Esophagus (tissue), 2 donors: ENCODE measurements at regions not wholly inside any gene's neighbourhood (a gene's known extent, or its start where the extent isn't known, plus 50 kb on each side); places are given as distances from the start of the nearest gene placed in this dataset.

Source experiments
- H3K27ac ChIP-seq, 2 donors: one replicate each; pipeline ENCODE4 v1.5.1; 2013; ENCODE audit warnings: low read depth in 2 of 2, mild to moderate bottlenecking in 2 of 2, inconsistent platforms in 1 of 2, low read length in 1 of 2, moderate library complexity in 1 of 2
- H3K27me3 ChIP-seq, 2 donors: one replicate each; pipeline ENCODE4 v1.6.1; 2013; ENCODE audit warnings: low read length in 2 of 2, control low read depth in 1 of 2, mild to moderate bottlenecking in 1 of 2; ENCODE audit not compliant: insufficient read depth in 2 of 2, control insufficient read depth in 1 of 2
- H3K36me3 ChIP-seq, 2 donors: one replicate each; pipeline ENCODE4 v1.6.1; 2013; ENCODE audit warnings: low read length in 1 of 2; ENCODE audit not compliant: control insufficient read depth in 2 of 2, insufficient read depth in 2 of 2
- H3K4me1 ChIP-seq, 2 donors: one replicate each; pipeline ENCODE4 v1.6.1; 2013; ENCODE audit warnings: low read length in 1 of 2; ENCODE audit not compliant: control insufficient read depth in 2 of 2, insufficient read depth in 2 of 2
- H3K4me3 ChIP-seq, 2 donors: one replicate each; pipeline ENCODE4 v1.5.1; 2013; ENCODE audit warnings: low read length in 2 of 2, mild to moderate bottlenecking in 2 of 2, low read depth in 1 of 2, moderate library complexity in 1 of 2
- H3K9me3 ChIP-seq, 2 donors: one replicate each; pipeline ENCODE4 v1.6.1; 2013; ENCODE audit warnings: mild to moderate bottlenecking in 2 of 2, low read depth in 1 of 2, low read length in 1 of 2, moderate library complexity in 1 of 2; ENCODE audit not compliant: control insufficient read depth in 2 of 2, insufficient read depth in 1 of 2
- WGBS, 2 donors: extraction: QIAGEN DNeasy Blood & Tissue Kit; methylation state at CpG; one replicate each; pipeline ENCODE4 v1.1.7; 2013; 5-methylcytosine and 5-hydroxymethylcytosine counted together
- donor health status: healthy with polysubstance abuse.
- donor health status: Bipolar disorder and iron deficiency.

GRCh38 chr16:9406038-9406712, 314.7 kb downstream of the HAPSTR1 start:
- Histone ChIP-seq H3K36me3 (no peaks in the 10 kb centered on the region), H3K27me3 (no peaks in the 10 kb centered on the region), H3K9me3 (no peaks in the 10 kb centered on the region), H3K27ac (no peak overlapping the region), H3K4me1 (peaks cover 0 to 2% of the 10 kb centered on the region in 2 donors), H3K4me3 (no peak overlapping the region)
- 66 to 68% methylated on average over 4 of the region's 4 CpGs for WGBS, 2 donors

- 77 to 85% methylated on average over 6 of the region's 6 CpGs for WGBS, 2 donors
- no peaks in the 10 kb centered on the region for H3K36me3 ChIP-seq
- H3K4me1 ChIP-seq: peaks cover 0 to 2% of the 10 kb centered on the region in 2 donors
Observed at GRCh38 chr16:9407206-9407758, 315.8 kb downstream of the HAPSTR1 start.

GRCh38 chr16:9408297-9408878, 316.9 kb downstream of the HAPSTR1 start:
- 35 to 47% methylated on average over 9 of the region's 9 CpGs for WGBS, 2 donors
- H3K27me3 ChIP-seq: no peaks in the 10 kb centered on the region
- H3K27ac ChIP-seq: no peak overlapping the region
- H3K4me3 ChIP-seq: no peak overlapping the region
- no peaks in the 10 kb centered on the region for H3K36me3 ChIP-seq
- H3K4me1 ChIP-seq: peaks cover 0 to 2% of the 10 kb centered on the region in 2 donors
- H3K9me3 ChIP-seq: no peaks in the 10 kb centered on the region

More at GRCh38 chr16:9407206-9407758, 315.8 kb downstream of the HAPSTR1 start:
- H3K27ac ChIP-seq: no peak overlapping the region
- no peaks in the 10 kb centered on the region for H3K9me3 ChIP-seq
- H3K4me3 ChIP-seq: no peak overlapping the region
- no peaks in the 10 kb centered on the region for H3K27me3 ChIP-seq

- Histone ChIP-seq H3K4me1 (peaks cover 0 to 2% of the 10 kb centered on the region in 2 donors), H3K9me3 (no peaks in the 10 kb centered on the region), H3K4me3 (no peak overlapping the region), H3K27me3 (no peaks in the 10 kb centered on the region), H3K36me3 (no peaks in the 10 kb centered on the region), H3K27ac (no peak overlapping the region)
- 74 to 76% methylated on average over 10 of the region's 10 CpGs for WGBS, 2 donors
Observed at GRCh38 chr16:9409560-9410493, 318.4 kb downstream of the HAPSTR1 start.

GRCh38 chr16:9411426-9411825, 320.0 kb downstream of the HAPSTR1 start:
- Histone ChIP-seq H3K36me3 (no peaks in the 10 kb centered on the region), H3K27me3 (no peaks in the 10 kb centered on the region), H3K4me3 (no peak overlapping the region), H3K9me3 (no peaks in the 10 kb centered on the region), H3K27ac (no peak overlapping the region), H3K4me1 (peaks cover 0 to 2% of the 10 kb centered on the region in 2 donors)
- 74 to 77% methylated on average over 7 of the region's 7 CpGs for WGBS, 2 donors

GRCh38 chr16:9412031-9412914, 320.8 kb downstream of the HAPSTR1 start:
- WGBS, 2 donors: 57 to 61% methylated on average over 9 of the region's 9 CpGs
- Histone ChIP-seq H3K4me3 (no peak overlapping the region), H3K4me1 (peaks cover 0 to 2% of the 10 kb centered on the region in 2 donors), H3K27ac (no peak overlapping the region), H3K9me3 (peaks cover 0 to 5% of the 10 kb centered on the region in 2 donors), H3K27me3 (no peaks in the 10 kb centered on the region), H3K36me3 (no peaks in the 10 kb centered on the region)

DNA sequence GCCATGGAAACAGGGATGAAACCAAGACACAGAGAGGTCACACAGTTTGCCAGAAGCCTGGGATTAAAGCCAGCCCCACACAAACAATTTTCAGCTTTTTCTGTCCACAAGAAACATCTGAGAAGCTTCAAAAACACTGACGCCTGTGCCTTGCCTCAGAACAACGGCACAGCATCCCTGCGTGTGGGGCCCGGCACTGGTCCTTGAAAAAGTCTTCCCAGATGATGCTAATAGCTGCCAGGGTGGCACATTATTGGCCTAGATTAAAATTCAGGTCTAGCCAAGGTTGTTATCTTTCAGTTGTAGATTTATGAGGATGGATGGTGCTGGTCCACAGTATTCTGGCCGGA, 321.4 kb downstream of the HAPSTR1 start:
- peaks cover 0 to 2% of the 10 kb centered on the region in 2 donors for H3K4me1 ChIP-seq
- peaks cover 0 to 5% of the 10 kb centered on the region in 2 donors for H3K9me3 ChIP-seq
- H3K27ac ChIP-seq: no peak overlapping the region
- 59 to 65% methylated on average over 5 of the region's 5 CpGs for WGBS, 2 donors
- H3K36me3 ChIP-seq: no peaks in the 10 kb centered on the region
- H3K27me3 ChIP-seq: no peaks in the 10 kb centered on the region
- no peak overlapping the region for H3K4me3 ChIP-seq

GRCh38 chr16:9415545-9415944, 324.1 kb downstream of the HAPSTR1 start:
- no peaks in the 10 kb centered on the region for H3K4me1 ChIP-seq
- no peaks in the 10 kb centered on the region for H3K36me3 ChIP-seq
- H3K27me3 ChIP-seq: no peaks in the 10 kb centered on the region
- WGBS, 2 donors: 63 to 67% methylated on average over 4 of the region's 4 CpGs
- peaks cover 2 to 5% of the 10 kb centered on the region in 2 donors for H3K9me3 ChIP-seq
- H3K4me3 ChIP-seq: no peak overlapping the region
- no peak overlapping the region for H3K27ac ChIP-seq

DNA sequence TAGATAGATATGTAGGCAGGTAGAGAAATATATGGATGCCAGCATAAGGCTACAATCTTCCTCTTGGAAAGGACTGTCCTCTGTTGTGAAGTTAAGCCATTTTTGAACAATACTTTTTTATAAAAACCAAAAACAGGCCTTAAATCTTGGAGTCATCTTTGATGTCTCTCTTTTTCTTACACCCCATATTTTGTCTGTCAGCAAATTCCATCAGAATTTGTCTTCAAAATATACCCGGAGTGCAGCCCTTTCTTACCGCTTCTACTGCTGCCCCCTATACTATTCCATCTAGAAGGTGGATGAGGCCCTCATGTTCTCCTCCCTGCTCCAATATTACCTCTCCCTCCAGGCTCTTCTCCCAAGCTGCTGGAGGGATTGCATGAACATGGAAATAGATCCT, 326.5 kb downstream of the HAPSTR1 start:
- H3K9me3 ChIP-seq: peaks cover 3 to 5% of the 10 kb centered on the region in 2 donors
- H3K27me3 ChIP-seq: no peaks in the 10 kb centered on the region
- H3K27ac ChIP-seq: no peak overlapping the region
- no peaks in the 10 kb centered on the region for H3K4me1 ChIP-seq
- 71 to 91% methylated on average over 2 of the region's 2 CpGs for WGBS, 2 donors
- no peak overlapping the region for H3K4me3 ChIP-seq
- H3K36me3 ChIP-seq: no peaks in the 10 kb centered on the region
